ENCODE measurements at regions not wholly inside any gene's neighbourhood (a gene's known extent, or its start where the extent isn't known, plus 50 kb on each side); places are given as distances from the start of the nearest gene placed in this dataset.

DNA sequence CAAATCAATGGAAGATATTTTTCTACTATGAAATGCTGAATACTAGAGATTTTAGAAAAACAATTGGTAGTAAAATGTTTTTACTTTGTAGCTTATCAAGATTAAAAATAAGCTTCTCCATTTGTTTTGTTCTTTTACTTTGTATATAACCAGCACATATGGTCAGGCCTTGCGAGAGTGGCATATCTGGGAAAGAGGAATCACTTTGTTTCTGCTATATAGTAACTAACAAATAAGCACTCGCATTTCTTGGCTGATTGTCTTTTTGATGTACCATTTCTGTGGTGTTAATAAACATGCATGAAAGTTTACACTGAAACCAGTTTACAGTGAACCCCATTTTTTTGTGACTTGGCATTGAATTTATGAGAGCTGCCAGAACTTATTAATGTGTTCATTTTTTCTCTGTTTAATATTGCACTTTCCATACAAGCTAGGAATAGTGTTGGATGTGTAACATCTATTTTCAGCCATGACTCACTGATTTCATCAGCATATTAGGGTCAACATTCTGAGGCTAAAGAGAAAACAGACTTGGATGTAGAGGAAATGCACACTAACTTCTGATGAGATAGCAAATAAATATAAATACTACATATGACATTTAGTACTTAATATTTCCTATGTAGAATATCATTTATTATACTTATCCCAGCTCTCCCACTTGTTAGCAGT lies 635.5 kb downstream of the KCNH5 start:
- in situ Hi-C loops (cut with MboI; ENCODE audit: low sequenced_read_pairs) (no loop called here), dilution Hi-C loops (cut with HindIII; ENCODE audit: low sequenced_read_pairs, unreplicated experiment) (no loop called here), intact Hi-C loops (cut with micrococcal nuclease) (no loop called here)
- H3K27ac ChIP-seq (ENCODE audit: insufficient read depth, low read length) = no peak overlapping the region
- DNase-seq = peak; percentile 80
- H3K27me3 ChIP-seq (ENCODE audit: control insufficient read depth, insufficient read depth, low read length) = no peaks in the 10 kb centered on the region
- no peaks in the 10 kb centered on the region for H3K9me1 ChIP-seq (ENCODE audit: insufficient read depth, low read length)
- H2AK5ac ChIP-seq (ENCODE audit: low read depth, low read length) = no peak overlapping the region
- H3K4me2 ChIP-seq (ENCODE audit: low read depth, low read length) = peak overlapping the region; percentile 84; the same call in 1 of the 2 replicates
- 0 out of 4 replicates have a peak overlapping the region, but pooled peaks of 1 of the 2 experiments have one; percentile 25 for H4K8ac ChIP-seq (ENCODE audit: low read depth in 2 of 2, low read length in 2 of 2)
- ChIA-PET CTCF (no interaction called here), POLR2A (ENCODE audit: unreplicated experiment) (no interaction called here)
- TF ChIP-seq RAD21 (IDR thresholded peaks at IDR 0.05; ENCODE audit: low read length) = no peak
- TF ChIP-seq FOS (IDR thresholded peaks at IDR 0.05; ENCODE audit: low read depth, low read length) = peak; percentile 62; the same call in 1 of the 2 replicates
- no peak for TF ChIP-seq MXI1 (IDR thresholded peaks at IDR 0.05; ENCODE audit: borderline replicate concordance, low read depth, low read length)
- TF ChIP-seq USF2 (IDR thresholded peaks at IDR 0.05; ENCODE audit: low read depth, low read length) = no peak
- TF ChIP-seq CEBPB (IDR thresholded peaks at IDR 0.05; ENCODE audit: low read depth, low read length) = peak; percentile 75
- peak; percentile 14; the same call in 1 of the 2 replicates for TF ChIP-seq MAFK (IDR thresholded peaks at IDR 0.05; ENCODE audit: low read depth, low read length)
- TF ChIP-seq SMC3 (IDR thresholded peaks at IDR 0.05; ENCODE audit: low read depth, low read length) = no peak
- no peak for TF ChIP-seq RCOR1 (IDR thresholded peaks at IDR 0.05; ENCODE audit: insufficient replicate concordance, low read length)
- TF ChIP-seq POLR2A (IDR thresholded peaks at IDR 0.05; ENCODE audit: low read depth, low read length) = no peak
- no peak overlapping the region for H3K14ac ChIP-seq (replicated peaks; ENCODE audit: low read depth, low read length)
- no TSS peak for BruUV-seq (replicated peaks)
- no peak overlapping the region for H3K23ac ChIP-seq (ENCODE audit: low read depth, low read length)
- no peak overlapping the region for H2BK20ac ChIP-seq (ENCODE audit: low read depth, low read length)
- H4K20me1 ChIP-seq (ENCODE audit: insufficient read depth, low read length) = no peaks in the 10 kb centered on the region
- H3K4ac ChIP-seq (ENCODE audit: low read depth, low read length) = no peak overlapping the region
- 0 out of 2 replicates have a peak, but pooled peaks cover 2% of the 10 kb centered on the region for H3K4me1 ChIP-seq (ENCODE audit: control insufficient read depth, insufficient read depth, low read length)
- H2BK15ac ChIP-seq (ENCODE audit: low read depth, low read length) = no peak overlapping the region
- no CpG with 5 or more reads among the region's 2 CpGs for WGBS, 2 experiments (ENCODE audit: extremely low coverage in 2 of 2, insufficient read length in 1 of 2)
- H3K56ac ChIP-seq (ENCODE audit: extremely low read depth, insufficient read depth, low read length) = no peak overlapping the region
- no peak overlapping the region for H2BK120ac ChIP-seq (ENCODE audit: low read depth, low read length)
- H3K79me1 ChIP-seq (ENCODE audit: low read depth in 1 of 2, low read length in 2 of 2) = no peaks in the 10 kb centered on the region
- no peak overlapping the region; the same call in 1 of the 2 replicates for H3K18ac ChIP-seq (ENCODE audit: low read depth, low read length)
- H4K5ac ChIP-seq (ENCODE audit: low read depth, low read length) = no peak overlapping the region
- ATAC-seq (ENCODE audit: low read depth) = peak; percentile 67
- H3K9ac ChIP-seq (ENCODE audit: low read depth, low read length) = no peak overlapping the region
- no peak overlapping the region for H3K4me3 ChIP-seq (ENCODE audit: insufficient read depth, low read depth, low read length)
- H2BK5ac ChIP-seq (ENCODE audit: low read depth, low read length, poor library complexity, severe bottlenecking) = peak overlapping the region; percentile 50
- no peaks in the 10 kb centered on the region for H3K9me3 ChIP-seq (ENCODE audit: control insufficient read depth, insufficient read depth, low read length)
- H2AFZ ChIP-seq (replicated peaks; ENCODE audit: low read length, poor library complexity) = no peak overlapping the region
- no peak overlapping the region for H2AK9ac ChIP-seq (replicated peaks; ENCODE audit: low read depth, low read length, poor library complexity)
- H4K91ac ChIP-seq (ENCODE audit: insufficient read depth, low read depth, low read length) = no peak overlapping the region
- H3K36me3 ChIP-seq (ENCODE audit: control insufficient read depth, insufficient read depth, low read length) = no peaks in the 10 kb centered on the region

Data from IMR-90 (cell line).